ENCODE measurements at regions not wholly inside any gene's neighbourhood (a gene's known extent, or its start where the extent isn't known, plus 50 kb on each side); places are given as distances from the start of the nearest gene placed in this dataset.

GRCh38 chr16:59210955-59211541 is 476.9 kb upstream of the GOT2 start:
- Mint-ChIP-seq H3K4me1 (no peaks in the 10 kb centered on the region), H3K4me3 (no peak overlapping the region), H3K27me3 (no peaks in the 10 kb centered on the region), H3K27ac (no peak overlapping the region), H3K9me3 (peaks cover 7% of the 10 kb centered on the region), H3K36me3 (ENCODE audit: low read depth) (no peaks in the 10 kb centered on the region)
- ChIA-PET POLR2A (no interaction called here), CTCF (no interaction called here)
- no peak for DNase-seq

GRCh38 chr16:59205403-59205802 is 471.3 kb upstream of the GOT2 start:
- ChIA-PET CTCF (no interaction called here), POLR2A (no interaction called here)
- Mint-ChIP-seq H3K4me3 (no peak overlapping the region), H3K36me3 (ENCODE audit: low read depth) (no peaks in the 10 kb centered on the region), H3K9me3 (peaks cover 8% of the 10 kb centered on the region), H3K27me3 (no peaks in the 10 kb centered on the region), H3K27ac (no peak overlapping the region), H3K4me1 (no peaks in the 10 kb centered on the region)
- no peak for DNase-seq

GRCh38 chr16:59204589-59204988 is 470.5 kb upstream of the GOT2 start:
- ChIA-PET CTCF (no interaction called here), POLR2A (no interaction called here)
- Mint-ChIP-seq H3K4me1 (no peaks in the 10 kb centered on the region), H3K36me3 (ENCODE audit: low read depth) (no peaks in the 10 kb centered on the region), H3K27ac (no peak overlapping the region), H3K4me3 (no peak overlapping the region), H3K27me3 (no peaks in the 10 kb centered on the region), H3K9me3 (peaks cover 6% of the 10 kb centered on the region)
- DNase-seq: no peak

GRCh38 chr16:59202233-59202862 is 468.2 kb upstream of the GOT2 start:
- no peaks in the 10 kb centered on the region for H3K27me3 Mint-ChIP-seq
- peaks cover 7% of the 10 kb centered on the region for H3K9me3 Mint-ChIP-seq
- no peaks in the 10 kb centered on the region for H3K36me3 Mint-ChIP-seq (ENCODE audit: low read depth)
- no peak for DNase-seq
- ChIA-PET POLR2A (interaction anchor here (0.8 kb wide), 1 partner anchor 61 kb away, joined by 3 read pairs; no protein-coding TSS in a partner anchor), CTCF (no interaction called here)
- no peak overlapping the region for H3K27ac Mint-ChIP-seq
- H3K4me3 Mint-ChIP-seq: no peak overlapping the region
- no peaks in the 10 kb centered on the region for H3K4me1 Mint-ChIP-seq

GRCh38 chr16:59201821-59202220 is 467.7 kb upstream of the GOT2 start:
- H3K4me3 Mint-ChIP-seq: no peak overlapping the region
- POLR2A ChIA-PET: no interaction called here

GRCh38 chr16:59201160-59201559 is 467.0 kb upstream of the GOT2 start:
- H3K4me1 Mint-ChIP-seq: no peaks in the 10 kb centered on the region
- ChIA-PET CTCF (no interaction called here), POLR2A (no interaction called here)
- H3K9me3 Mint-ChIP-seq: peaks cover 7% of the 10 kb centered on the region
- H3K4me3 Mint-ChIP-seq: no peak overlapping the region
- H3K27ac Mint-ChIP-seq: no peak overlapping the region
- no peaks in the 10 kb centered on the region for H3K36me3 Mint-ChIP-seq (ENCODE audit: low read depth)
- H3K27me3 Mint-ChIP-seq: no peaks in the 10 kb centered on the region
- DNase-seq: no peak

More at GRCh38 chr16:59201821-59202220, 467.7 kb upstream of the GOT2 start:
- DNase-seq: no peak
- no peaks in the 10 kb centered on the region for H3K36me3 Mint-ChIP-seq (ENCODE audit: low read depth)
- H3K27me3 Mint-ChIP-seq: no peaks in the 10 kb centered on the region
- no peak overlapping the region for H3K27ac Mint-ChIP-seq
- CTCF ChIA-PET: no interaction called here
- peaks cover 7% of the 10 kb centered on the region for H3K9me3 Mint-ChIP-seq
- H3K4me1 Mint-ChIP-seq: no peaks in the 10 kb centered on the region

GRCh38 chr16:59198487-59198886 is 464.4 kb upstream of the GOT2 start:
- H3K4me1 Mint-ChIP-seq: no peaks in the 10 kb centered on the region
- no peaks in the 10 kb centered on the region for H3K27me3 Mint-ChIP-seq
- ChIA-PET CTCF (no interaction called here), POLR2A (no interaction called here)
- peaks cover 8% of the 10 kb centered on the region for H3K9me3 Mint-ChIP-seq
- H3K4me3 Mint-ChIP-seq: no peak overlapping the region
- no peaks in the 10 kb centered on the region for H3K36me3 Mint-ChIP-seq (ENCODE audit: low read depth)
- DNase-seq: no peak
- H3K27ac Mint-ChIP-seq: no peak overlapping the region

- H3K9me3 Mint-ChIP-seq: peaks cover 8% of the 10 kb centered on the region
- no peaks in the 10 kb centered on the region for H3K4me1 Mint-ChIP-seq
- no peak overlapping the region for H3K27ac Mint-ChIP-seq
- CTCF ChIA-PET: no interaction called here
- POLR2A ChIA-PET: no interaction called here
- no peaks in the 10 kb centered on the region for H3K27me3 Mint-ChIP-seq
- H3K4me3 Mint-ChIP-seq: no peak overlapping the region
- DNase-seq: no peak
- H3K36me3 Mint-ChIP-seq (ENCODE audit: low read depth): no peaks in the 10 kb centered on the region
Observed at GRCh38 chr16:59195242-59195641, 461.1 kb upstream of the GOT2 start.

GRCh38 chr16:59193637-59194036 is 459.5 kb upstream of the GOT2 start:
- no peak for DNase-seq
- H3K4me3 Mint-ChIP-seq: no peak overlapping the region
- no peaks in the 10 kb centered on the region for H3K27me3 Mint-ChIP-seq
- POLR2A ChIA-PET: no interaction called here
- CTCF ChIA-PET: no interaction called here
- no peaks in the 10 kb centered on the region for H3K36me3 Mint-ChIP-seq (ENCODE audit: low read depth)
- peaks cover 8% of the 10 kb centered on the region for H3K9me3 Mint-ChIP-seq
- H3K27ac Mint-ChIP-seq: no peak overlapping the region
- no peaks in the 10 kb centered on the region for H3K4me1 Mint-ChIP-seq

GRCh38 chr16:59192551-59193199 is 458.6 kb upstream of the GOT2 start:
- Mint-ChIP-seq H3K27me3 (no peaks in the 10 kb centered on the region), H3K4me1 (no peaks in the 10 kb centered on the region), H3K36me3 (ENCODE audit: low read depth) (no peaks in the 10 kb centered on the region), H3K4me3 (no peak overlapping the region), H3K9me3 (peaks cover 3% of the 10 kb centered on the region), H3K27ac (no peak overlapping the region)
- ChIA-PET CTCF (no interaction called here), POLR2A (no interaction called here)
- DNase-seq: no peak

- Mint-ChIP-seq H3K4me3 (no peak overlapping the region), H3K9me3 (peaks cover 3% of the 10 kb centered on the region), H3K27me3 (no peaks in the 10 kb centered on the region), H3K36me3 (ENCODE audit: low read depth) (no peaks in the 10 kb centered on the region), H3K27ac (no peak overlapping the region), H3K4me1 (no peaks in the 10 kb centered on the region)
- ChIA-PET CTCF (no interaction called here), POLR2A (no interaction called here)
- DNase-seq: no peak
Observed at GRCh38 chr16:59190731-59191130, 456.6 kb upstream of the GOT2 start.

- Mint-ChIP-seq H3K36me3 (ENCODE audit: low read depth) (no peaks in the 10 kb centered on the region), H3K4me3 (no peak overlapping the region), H3K27me3 (no peaks in the 10 kb centered on the region), H3K27ac (no peak overlapping the region), H3K9me3 (no peaks in the 10 kb centered on the region), H3K4me1 (no peaks in the 10 kb centered on the region)
- POLR2A ChIA-PET: no interaction called here
- CTCF ChIA-PET: no interaction called here
- no peak for DNase-seq
Observed at GRCh38 chr16:59188029-59188428, 453.9 kb upstream of the GOT2 start.

- ChIA-PET CTCF (no interaction called here), POLR2A (no interaction called here)
- H3K36me3 Mint-ChIP-seq (ENCODE audit: low read depth): no peaks in the 10 kb centered on the region
- no peak for DNase-seq
- peaks cover 6% of the 10 kb centered on the region for H3K9me3 Mint-ChIP-seq
- H3K4me1 Mint-ChIP-seq: no peaks in the 10 kb centered on the region
- no peak overlapping the region for H3K27ac Mint-ChIP-seq
- H3K4me3 Mint-ChIP-seq: no peak overlapping the region
- no peaks in the 10 kb centered on the region for H3K27me3 Mint-ChIP-seq
Observed at GRCh38 chr16:59181821-59182420, 447.8 kb upstream of the GOT2 start.

- no peak for DNase-seq
- ChIA-PET CTCF (no interaction called here), POLR2A (no interaction called here)
- H3K4me1 Mint-ChIP-seq: no peaks in the 10 kb centered on the region
- H3K9me3 Mint-ChIP-seq: peaks cover 7% of the 10 kb centered on the region
- H3K27ac Mint-ChIP-seq: no peak overlapping the region
- H3K4me3 Mint-ChIP-seq: no peak overlapping the region
- no peaks in the 10 kb centered on the region for H3K27me3 Mint-ChIP-seq
- H3K36me3 Mint-ChIP-seq (ENCODE audit: low read depth): no peaks in the 10 kb centered on the region
Observed at GRCh38 chr16:59180083-59180476, 446.0 kb upstream of the GOT2 start.

Measured in activated CD4-positive, alpha-beta memory T cell treated with anti-CD3 and anti-CD28 coated beads, Interleukin-2, amount 10 ng/mL, durations not matched to agents 7 days and 5 days (primary cell).